Kidney (tissue), 13 donors: ENCODE measurements at regions not wholly inside any gene's neighbourhood (a gene's known extent, or its start where the extent isn't known, plus 50 kb on each side); places are given as distances from the start of the nearest gene placed in this dataset.
A peak's percentile ranks its signal among the peaks of the same experiment; 100 is the strongest.

Source experiments
- DNase-seq, 5 donors: peaks; one replicate each; pipeline ENCODE4 v3.0.0-alpha.2; 2013 to 2020
- FAIRE-seq: peaks from 2 replicates; lab custom pipeline; 2012; peaks lifted over from hg19 to GRCh38; lab: Jason Lieb, UNC
- H3K27ac ChIP-seq, 2 donors: one replicate each; pipeline ENCODE4 v1.7.0; 2013; ENCODE audit warnings: low read depth in 2 of 2, low read length in 2 of 2, inconsistent platforms in 1 of 2
- H3K27me3 ChIP-seq: one replicate; pipeline ENCODE4 v1.7.1; 2013; ENCODE audit warnings: low read length, inconsistent platforms; ENCODE audit not compliant: control insufficient read depth, insufficient read depth
- H3K36me3 ChIP-seq, 3 donors: one replicate each; pipeline versions ENCODE4 v1.7.0 to v1.7.1; 2013; ENCODE audit warnings: low read length in 3 of 3, control low read depth in 1 of 3, inconsistent platforms in 1 of 3; ENCODE audit not compliant: insufficient read depth in 3 of 3, control insufficient read depth in 2 of 3
- H3K4me1 ChIP-seq, 3 donors: one replicate each; pipeline versions ENCODE4 v1.7.0 to v1.7.1; 2013; ENCODE audit warnings: low read length in 3 of 3, inconsistent platforms in 1 of 3, low read depth in 1 of 3; ENCODE audit not compliant: control insufficient read depth in 2 of 3, insufficient read depth in 2 of 3
- H3K4me3 ChIP-seq, 3 donors: one replicate each; pipeline versions ENCODE4 v1.7.0 to v1.8.1; 2013; ENCODE audit warnings: low read length in 3 of 3, control low read depth in 1 of 3, inconsistent platforms in 1 of 3
- H3K9ac ChIP-seq, 3 donors: one replicate each; pipeline versions ENCODE4 v1.7.0 to v1.7.1; 2013; ENCODE audit warnings: low read length in 3 of 3, control low read depth in 1 of 3, inconsistent platforms in 1 of 3
- H3K9me3 ChIP-seq, 3 donors: one replicate each; pipeline versions ENCODE4 v1.7.0 to v1.7.1; 2013; ENCODE audit warnings: low read length in 3 of 3, control low read depth in 1 of 3, inconsistent platforms in 1 of 3; ENCODE audit not compliant: control insufficient read depth in 2 of 3, insufficient read depth in 1 of 3
- CTCF ChIP-seq: IDR thresholded peaks from 3 replicates; pipeline ENCODE4 v1.5.1; 2012; ENCODE audit warnings: mild to moderate bottlenecking, moderate library complexity, borderline replicate concordance; ENCODE audit not compliant: insufficient read depth; ENCODE audit errors: extremely low read depth
- intact Hi-C: fragments of 100-400 bp; cut with DNase I; formaldehyde crosslinking; loops from one replicate; pipeline ENCODE4 v1.11.1; 2022
- donor health status: control.
- donor health status: control.
- donor health status: control.
- donor health status: control.
- donor health status: control.
- donor health status: DM: yes; HTN: yes; CAD: no.
- donor health status: Normal renal cell carcinoma (clear cell type).

- Histone ChIP-seq H3K4me3 (no peak overlapping the region), H3K27ac (no peak overlapping the region), H3K9me3 (no peaks in the 10 kb centered on the region), H3K36me3 (no peaks in the 10 kb centered on the region), H3K27me3 (no peaks in the 10 kb centered on the region), H3K9ac (no peak overlapping the region), H3K4me1 (no peaks in the 10 kb centered on the region)
- peak in 2 of 5 donors; percentile 14 to 16 for DNase-seq
- intact Hi-C loops = no loop called here
- TF ChIP-seq CTCF = no peak
- no peak for FAIRE-seq
Observed at GRCh38 chr15:95096651-95097050, 865.3 kb downstream of the MCTP2 start.

GRCh38 chr15:95097361-95097760 is 866.0 kb downstream of the MCTP2 start:
- Histone ChIP-seq H3K4me3 (no peak overlapping the region), H3K36me3 (no peaks in the 10 kb centered on the region), H3K9ac (no peak overlapping the region), H3K27me3 (no peaks in the 10 kb centered on the region), H3K4me1 (no peaks in the 10 kb centered on the region), H3K27ac (no peak overlapping the region), H3K9me3 (no peaks in the 10 kb centered on the region)
- FAIRE-seq = no peak
- TF ChIP-seq CTCF = no peak
- intact Hi-C loops = no loop called here
- peak in 1 of 5 donors; percentile 25 for DNase-seq

- H3K36me3 ChIP-seq = no peaks in the 10 kb centered on the region
- H3K9ac ChIP-seq = no peak overlapping the region
- no peaks in the 10 kb centered on the region for H3K27me3 ChIP-seq
- H3K27ac ChIP-seq = no peak overlapping the region
- no peaks in the 10 kb centered on the region for H3K9me3 ChIP-seq
- no peaks in the 10 kb centered on the region for H3K4me1 ChIP-seq
- no peak for FAIRE-seq
- DNase-seq = no peak
- intact Hi-C loops = no loop called here
- H3K4me3 ChIP-seq = no peak overlapping the region
- no peak for TF ChIP-seq CTCF
Observed at GRCh38 chr15:95105229-95105628, 873.9 kb downstream of the MCTP2 start.

- no peaks in the 10 kb centered on the region for H3K36me3 ChIP-seq
- DNase-seq (no peak), FAIRE-seq (no peak)
- no peak overlapping the region for H3K9ac ChIP-seq
- no peak overlapping the region for H3K4me3 ChIP-seq
- no peak for TF ChIP-seq CTCF
- no peaks in the 10 kb centered on the region for H3K4me1 ChIP-seq
- no peak overlapping the region for H3K27ac ChIP-seq
- intact Hi-C loops = no loop called here
- no peaks in the 10 kb centered on the region for H3K9me3 ChIP-seq
- H3K27me3 ChIP-seq = no peaks in the 10 kb centered on the region
Observed at GRCh38 chr15:95106801-95107200, 875.4 kb downstream of the MCTP2 start.
